SK-N-SH (cell line): ENCODE measurements at regions not wholly inside any gene's neighbourhood (a gene's known extent, or its start where the extent isn't known, plus 50 kb on each side); places are given as distances from the start of the nearest gene placed in this dataset.

ENCODE experiments used
- CTCF ChIA-PET: fragments of 300-600, 350-600 bp; formaldehyde crosslinking; extraction: SDS; loops from one replicate; lab custom pipeline; 2021; lab: Yijun Ruan, JAX
- POLR2A ChIA-PET: fragments of 350-600 bp; sonication (Branson Sonifier 250); formaldehyde crosslinking; extraction: SDS; loops from one replicate; lab custom pipeline; 2020; ENCODE audit warnings: antibody characterized with exemption, inconsistent platforms; lab: Yijun Ruan, JAX
- DNase-seq: peaks from one replicate; pipeline ENCODE4 v3.0.0; 2012
- H2AFZ ChIP-seq: fragments of 200-600 bp; sonication (generic); 2 replicates; pipeline ENCODE4 v1.8.1; 2016; ENCODE audit warnings: antibody characterized with exemption, mild to moderate bottlenecking, low read depth
- H3F3A ChIP-seq: fragments of 200-600 bp; sonication (generic); replicated peaks from 2 replicates; pipeline ENCODE3; 2016; ENCODE audit warnings: antibody characterized with exemption, mild to moderate bottlenecking; ENCODE audit not compliant: insufficient read depth
- H3K27ac ChIP-seq, 2 experiments: fragments of 200-500 bp in 1 of 2; fragments of 200-600 bp in 1 of 2; sonication (Bioruptor generic) in 1 of 2; sonication (generic), shearing (Covaris generic) in 1 of 2; 2 replicates each; pipeline versions ENCODE4 v1.5.1 to v1.6.1; 2014 to 2016; ENCODE audit warnings: low read depth in 2 of 2, inconsistent platforms in 1 of 2, low read length in 1 of 2, mild to moderate bottlenecking in 1 of 2, mixed read lengths in 1 of 2
- H3K27me3 ChIP-seq: fragments of 200-600 bp; sonication (generic), shearing (Covaris generic); 2 replicates; pipeline ENCODE4 v1.6.1; 2016; ENCODE audit warnings: mixed run types; ENCODE audit not compliant: insufficient read depth
- H3K36me3 ChIP-seq, 2 experiments: fragments of 200-500 bp in 1 of 2; fragments of 200-600 bp in 1 of 2; sonication (Bioruptor generic) in 1 of 2; sonication (generic) in 1 of 2; replicated peaks in 1 of 2; 2 replicates each; pipeline versions ENCODE3 to v1.5.1; 2014 to 2016; ENCODE audit warnings: low read length in 1 of 2, mild to moderate bottlenecking in 1 of 2; ENCODE audit not compliant: insufficient read depth in 2 of 2, control insufficient read depth in 1 of 2
- H3K4me1 ChIP-seq, 2 experiments: fragments of 200-500 bp in 1 of 2; fragments of 200-600 bp in 1 of 2; sonication (Bioruptor generic) in 1 of 2; sonication (generic), shearing (Covaris generic) in 1 of 2; 2 replicates each; pipeline versions ENCODE4 v1.5.1 to v1.6.1; 2014 to 2016; ENCODE audit warnings: low read depth in 1 of 2, low read length in 1 of 2, mixed run types in 1 of 2; ENCODE audit not compliant: insufficient read depth in 2 of 2, control insufficient read depth in 1 of 2
- H3K4me2 ChIP-seq: fragments of 200-600 bp; sonication (generic), shearing (Covaris generic); 2 replicates; pipeline ENCODE4 v1.6.1; 2017; ENCODE audit warnings: mixed run types
- H3K4me3 ChIP-seq, 2 experiments: fragments of 200-500 bp in 1 of 2; fragments of 200-600 bp in 1 of 2; sonication (Bioruptor generic) in 1 of 2; sonication (generic), shearing (Covaris generic) in 1 of 2; 2 replicates each; pipeline versions ENCODE4 v1.5.1 to v1.8.1; 2014 to 2016; ENCODE audit warnings: low read depth in 2 of 2, inconsistent platforms in 1 of 2, low read length in 1 of 2, mild to moderate bottlenecking in 1 of 2, mixed read lengths in 1 of 2, moderate library complexity in 1 of 2
- H3K79me2 ChIP-seq: fragments of 200-600 bp; sonication (generic); 2 replicates; pipeline ENCODE4 v1.8.1; 2017; ENCODE audit warnings: mild to moderate bottlenecking; ENCODE audit not compliant: insufficient read depth
- H3K9ac ChIP-seq: fragments of 200-600 bp; sonication (generic); 2 replicates; pipeline ENCODE4 v1.6.1; 2017; ENCODE audit warnings: mixed run types
- H3K9me2 ChIP-seq: fragments of 200-600 bp; sonication (generic); 2 replicates; pipeline ENCODE4 v1.6.1; 2017; ENCODE audit warnings: mixed run types
- H3K9me3 ChIP-seq: fragments of 200-600 bp; sonication (generic); 2 replicates; pipeline ENCODE4 v1.6.1; 2017; ENCODE audit warnings: mixed run types, mild to moderate bottlenecking, moderate library complexity
- H4K20me1 ChIP-seq: fragments of 200-600 bp; sonication (generic); 2 replicates; pipeline ENCODE4 v1.6.1; 2017; ENCODE audit warnings: mild to moderate bottlenecking, mixed run types; ENCODE audit not compliant: insufficient read depth
- CHD2 ChIP-seq: fragments of 150-350 bp; IDR thresholded peaks from 2 replicates; pipeline ENCODE4 v1.6.1; 2018; ENCODE audit warnings: low read length; ENCODE audit not compliant: partially characterized antibody
- EZH2phosphoT487 ChIP-seq: fragments of 200-600 bp; sonication (generic); IDR thresholded peaks from 2 replicates; pipeline ENCODE4 v1.6.1; 2017; ENCODE audit warnings: low read depth, mixed run types, mild to moderate bottlenecking, antibody characterized with exemption, moderate library complexity, borderline replicate concordance
- NFIC ChIP-seq: IDR thresholded peaks from 2 replicates; pipeline ENCODE4 v1.4.0; 2012; ENCODE audit warnings: borderline replicate concordance
- RAD21 ChIP-seq: IDR thresholded peaks from 2 replicates; pipeline ENCODE4 v1.6.1; 2012; ENCODE audit warnings: mild to moderate bottlenecking, low read length
- RFX5 ChIP-seq: IDR thresholded peaks from 2 replicates; pipeline ENCODE4 v1.6.1; 2012; ENCODE audit warnings: mild to moderate bottlenecking, improper control_type of control experiment, low read length
- TCF12 ChIP-seq: IDR thresholded peaks from 2 replicates; pipeline ENCODE4 v1.4.0; 2012
- WGBS: methylation state at CpG from one replicate; pipeline ENCODE4 v1.1.6; 2017; ENCODE audit warnings: low lambda C conversion rate; 5-methylcytosine and 5-hydroxymethylcytosine counted together
- TF ChIP-seq, protein P1 (sequence below): IDR thresholded peaks from 2 replicates; pipeline ENCODE4 v1.6.1; 2012; ENCODE audit warnings: mild to moderate bottlenecking, low read depth, low read length, moderate library complexity

- H3K27ac ChIP-seq, result no peak overlapping the region
- H3F3A ChIP-seq, result no peaks in the 10 kb centered on the region
- no peak for TF ChIP-seq NFIC
- TF ChIP-seq TCF12, result no peak
- TF ChIP-seq RAD21, result no peak
- TF ChIP-seq, protein P1, sequence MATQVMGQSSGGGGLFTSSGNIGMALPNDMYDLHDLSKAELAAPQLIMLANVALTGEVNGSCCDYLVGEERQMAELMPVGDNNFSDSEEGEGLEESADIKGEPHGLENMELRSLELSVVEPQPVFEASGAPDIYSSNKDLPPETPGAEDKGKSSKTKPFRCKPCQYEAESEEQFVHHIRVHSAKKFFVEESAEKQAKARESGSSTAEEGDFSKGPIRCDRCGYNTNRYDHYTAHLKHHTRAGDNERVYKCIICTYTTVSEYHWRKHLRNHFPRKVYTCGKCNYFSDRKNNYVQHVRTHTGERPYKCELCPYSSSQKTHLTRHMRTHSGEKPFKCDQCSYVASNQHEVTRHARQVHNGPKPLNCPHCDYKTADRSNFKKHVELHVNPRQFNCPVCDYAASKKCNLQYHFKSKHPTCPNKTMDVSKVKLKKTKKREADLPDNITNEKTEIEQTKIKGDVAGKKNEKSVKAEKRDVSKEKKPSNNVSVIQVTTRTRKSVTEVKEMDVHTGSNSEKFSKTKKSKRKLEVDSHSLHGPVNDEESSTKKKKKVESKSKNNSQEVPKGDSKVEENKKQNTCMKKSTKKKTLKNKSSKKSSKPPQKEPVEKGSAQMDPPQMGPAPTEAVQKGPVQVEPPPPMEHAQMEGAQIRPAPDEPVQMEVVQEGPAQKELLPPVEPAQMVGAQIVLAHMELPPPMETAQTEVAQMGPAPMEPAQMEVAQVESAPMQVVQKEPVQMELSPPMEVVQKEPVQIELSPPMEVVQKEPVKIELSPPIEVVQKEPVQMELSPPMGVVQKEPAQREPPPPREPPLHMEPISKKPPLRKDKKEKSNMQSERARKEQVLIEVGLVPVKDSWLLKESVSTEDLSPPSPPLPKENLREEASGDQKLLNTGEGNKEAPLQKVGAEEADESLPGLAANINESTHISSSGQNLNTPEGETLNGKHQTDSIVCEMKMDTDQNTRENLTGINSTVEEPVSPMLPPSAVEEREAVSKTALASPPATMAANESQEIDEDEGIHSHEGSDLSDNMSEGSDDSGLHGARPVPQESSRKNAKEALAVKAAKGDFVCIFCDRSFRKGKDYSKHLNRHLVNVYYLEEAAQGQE, result no peak
- TF ChIP-seq CHD2, result no peak
- no peak for TF ChIP-seq EZH2phosphoT487
- no peak for TF ChIP-seq RFX5
- H3K79me2 ChIP-seq, result no peaks in the 10 kb centered on the region
- DNase-seq, result no peak
- 26% methylated on average over 4 of the region's 4 CpGs for WGBS
- ChIA-PET CTCF (interaction anchor here (1.0 kb wide), 1 partner anchor 17 kb away, joined by 4 read pairs; no protein-coding TSS in a partner anchor), POLR2A (no interaction called here)
- H3K4me1 ChIP-seq, result no peaks in the 10 kb centered on the region
- no peak overlapping the region for H3K4me3 ChIP-seq
- H3K27me3 ChIP-seq, result no peaks in the 10 kb centered on the region; the same call in 1 of the 2 replicates
- H3K4me2 ChIP-seq, result no peak overlapping the region
- no peak overlapping the region for H2AFZ ChIP-seq
- no peaks in the 10 kb centered on the region for H4K20me1 ChIP-seq
- H3K9ac ChIP-seq, result no peak overlapping the region
- H3K9me2 ChIP-seq, result no peaks in the 10 kb centered on the region
- H3K36me3 ChIP-seq, result no peaks in the 10 kb centered on the region
- H3K9me3 ChIP-seq, result no peaks in the 10 kb centered on the region
These were observed 52.3 kb upstream of the PDK3 start for GRCh38 chrX:24412637-24413363.
